Urinary bladder (tissue), 3 donors: ENCODE measurements at regions not wholly inside any gene's neighbourhood (a gene's known extent, or its start where the extent isn't known, plus 50 kb on each side); places are given as distances from the start of the nearest gene placed in this dataset.
"Not testable (repeated sequence)": the region's sequence is repeated elsewhere in the genome, so short reads cannot be mapped to it uniquely, and the experiment has no call there.

ENCODE experiments used
- DNase-seq: peaks from one replicate; pipeline ENCODE4 v3.0.0-alpha.2; 2015; ENCODE audit errors: extremely low spot score
- H3K27ac ChIP-seq: one replicate; pipeline ENCODE4 v1.5.1; 2013; ENCODE audit warnings: low read depth, mild to moderate bottlenecking, moderate library complexity
- H3K36me3 ChIP-seq: one replicate; pipeline ENCODE4 v1.6.1; 2013; ENCODE audit warnings: mild to moderate bottlenecking, moderate library complexity; ENCODE audit not compliant: insufficient read depth
- H3K4me1 ChIP-seq: one replicate; pipeline ENCODE4 v1.6.1; 2013; ENCODE audit warnings: mild to moderate bottlenecking, moderate library complexity; ENCODE audit not compliant: insufficient read depth
- H3K4me3 ChIP-seq: one replicate; pipeline ENCODE4 v1.5.1; 2013; ENCODE audit warnings: low read depth, low read length
- WGBS: extraction: QIAGEN DNeasy Blood & Tissue Kit; methylation state at CpG from one replicate; pipeline ENCODE4 v1.1.7; 2013; 5-methylcytosine and 5-hydroxymethylcytosine counted together
- donor health status: healthy with polysubstance abuse.
- donor health status: healthy.

DNA sequence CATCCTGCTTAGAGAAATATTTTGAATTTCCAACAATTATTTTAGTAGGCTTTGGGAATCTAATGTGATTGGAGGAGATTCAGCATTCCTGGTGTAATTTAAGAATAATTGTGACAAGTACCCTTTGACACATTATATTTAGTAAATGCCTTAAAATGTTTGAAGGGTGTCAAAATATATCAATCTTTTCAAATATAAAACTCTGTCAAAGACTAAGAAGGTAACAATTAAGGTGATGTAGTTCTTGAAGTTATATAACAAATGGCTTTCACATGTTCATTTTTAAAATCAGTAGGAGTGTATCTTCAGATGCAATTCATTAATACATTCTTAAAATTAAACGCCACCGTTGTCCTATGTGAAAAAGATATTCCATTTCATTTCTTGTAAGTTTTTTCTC is 1977.1 kb upstream of the CDH9 start:
- no peak overlapping the region for H3K27ac ChIP-seq
- H3K36me3 ChIP-seq = no peaks in the 10 kb centered on the region
- WGBS = 87% methylated on average over 2 of the region's 2 CpGs
- no peaks in the 10 kb centered on the region for H3K4me1 ChIP-seq
- H3K4me3 ChIP-seq = no peak overlapping the region
- DNase-seq = no peak

- DNase-seq = no peak
- H3K4me3 ChIP-seq = no peak overlapping the region
- no peaks in the 10 kb centered on the region for H3K4me1 ChIP-seq
- no peaks in the 10 kb centered on the region for H3K36me3 ChIP-seq
- WGBS = 58% methylated on average over 3 of the region's 3 CpGs
- no peak overlapping the region for H3K27ac ChIP-seq
Observed at GRCh38 chr5:29005386-29005785, 1967.0 kb upstream of the CDH9 start.

DNA sequence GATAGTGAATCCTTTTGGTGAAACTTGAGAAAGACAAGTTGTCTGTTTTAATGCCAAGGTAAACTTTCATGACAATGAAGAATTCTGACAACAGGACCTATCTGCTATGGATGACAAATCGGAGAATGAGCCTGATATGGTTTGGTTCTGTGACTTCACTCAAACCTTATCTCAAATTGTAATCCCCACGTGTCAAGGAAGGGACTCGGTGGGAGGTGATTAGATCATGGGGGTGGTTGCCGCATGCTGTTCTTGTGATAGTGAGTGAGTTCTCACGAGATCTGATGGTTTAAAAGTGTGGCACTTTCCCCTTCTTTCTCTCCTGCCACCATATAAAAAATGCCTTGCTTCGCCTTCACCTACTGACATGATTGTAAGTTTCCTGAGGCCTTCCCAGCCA is 1964.1 kb upstream of the CDH9 start:
- H3K36me3 ChIP-seq = no peaks in the 10 kb centered on the region
- no peak overlapping the region for H3K4me3 ChIP-seq
- no peak overlapping the region for H3K27ac ChIP-seq
- WGBS = 75% methylated on average over 6 of the region's 6 CpGs
- no peaks in the 10 kb centered on the region for H3K4me1 ChIP-seq
- no peak for DNase-seq

- H3K36me3 ChIP-seq = no peaks in the 10 kb centered on the region
- 85% methylated on average over 3 of the region's 3 CpGs for WGBS
- DNase-seq = no peak
- no peaks in the 10 kb centered on the region for H3K4me1 ChIP-seq
- no peak overlapping the region for H3K27ac ChIP-seq
- no peak overlapping the region for H3K4me3 ChIP-seq
Observed at GRCh38 chr5:29001666-29002065, 1963.3 kb upstream of the CDH9 start.

DNA sequence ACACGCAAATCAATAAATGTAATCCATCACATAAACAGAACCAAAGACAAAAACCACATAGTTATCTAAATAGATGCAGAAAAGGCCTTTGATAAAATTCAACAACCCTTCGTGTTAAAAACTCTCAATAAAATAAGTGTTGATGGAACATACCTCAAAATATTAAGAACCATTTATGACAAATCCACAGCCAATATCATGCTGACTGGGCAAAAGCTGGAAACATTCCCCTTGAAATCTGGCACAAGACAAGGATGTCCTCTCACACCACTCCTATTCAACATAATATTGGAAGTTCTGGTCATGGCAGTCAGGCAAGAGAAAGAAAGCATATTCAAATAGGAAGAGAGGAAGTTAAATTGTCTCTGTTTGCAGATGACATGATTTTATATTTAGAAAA is 1946.3 kb upstream of the CDH9 start:
- H3K4me3 ChIP-seq = no peak overlapping the region
- H3K4me1 ChIP-seq = no peaks in the 10 kb centered on the region
- WGBS = 79% methylated on average over 2 of the region's 2 CpGs
- H3K36me3 ChIP-seq = no peaks in the 10 kb centered on the region
- H3K27ac ChIP-seq = no peak overlapping the region
- DNase-seq = no peak

DNA sequence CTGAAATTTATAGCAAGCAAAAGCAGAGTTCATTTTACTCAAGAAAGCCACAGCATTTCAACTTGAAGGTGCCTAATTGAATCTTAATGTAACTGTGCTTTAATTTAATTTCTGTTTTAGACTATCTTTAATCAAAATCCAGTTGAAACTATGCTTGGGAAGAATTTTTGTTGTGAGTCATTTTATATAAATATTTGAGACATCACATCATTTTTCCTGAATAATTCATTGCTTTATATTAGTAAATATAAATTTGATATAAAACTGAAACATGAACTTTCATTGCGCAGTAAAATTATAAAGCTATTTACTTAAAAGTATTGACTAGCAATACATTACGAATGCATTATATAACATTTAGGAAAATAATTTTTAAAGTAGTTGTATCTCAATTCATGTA is 1937.1 kb upstream of the CDH9 start:
- WGBS = 91% methylated on average over 2 of the region's 2 CpGs
- no peak overlapping the region for H3K4me3 ChIP-seq
- H3K27ac ChIP-seq = no peak overlapping the region
- no peak for DNase-seq
- no peaks in the 10 kb centered on the region for H3K4me1 ChIP-seq
- H3K36me3 ChIP-seq = no peaks in the 10 kb centered on the region

GRCh38 chr5:28967848-28968247 is 1929.5 kb upstream of the CDH9 start:
- H3K36me3 ChIP-seq = no peaks in the 10 kb centered on the region
- H3K27ac ChIP-seq = no peak overlapping the region
- WGBS = 87% methylated on average over 3 of the region's 3 CpGs
- H3K4me3 ChIP-seq = no peak overlapping the region
- no peaks in the 10 kb centered on the region for H3K4me1 ChIP-seq
- no peak for DNase-seq

GRCh38 chr5:28961816-28962215 is 1923.4 kb upstream of the CDH9 start:
- H3K36me3 ChIP-seq = no peaks in the 10 kb centered on the region
- H3K4me1 ChIP-seq = no peaks in the 10 kb centered on the region
- DNase-seq = no peak
- no peak overlapping the region for H3K27ac ChIP-seq
- H3K4me3 ChIP-seq = no peak overlapping the region

DNA sequence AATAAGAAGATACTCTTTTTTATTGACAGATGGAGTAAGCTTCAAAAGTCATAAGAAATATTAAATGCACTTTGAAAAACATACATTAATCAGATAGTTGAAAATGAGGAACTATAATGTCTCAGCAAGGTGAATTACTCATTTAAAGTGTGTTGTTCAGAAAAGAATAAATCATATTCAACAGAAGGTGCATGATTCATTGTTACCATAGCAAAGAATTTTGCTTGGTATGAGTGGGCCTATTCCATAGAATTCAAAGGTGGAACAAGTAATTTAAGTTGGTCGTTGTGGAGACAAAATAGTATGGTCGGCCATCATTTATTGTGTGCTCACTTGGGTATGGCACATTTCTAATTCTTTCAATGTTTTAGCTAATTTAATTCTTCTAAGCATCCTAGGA is 1920.2 kb upstream of the CDH9 start:
- no peak for DNase-seq
- Histone ChIP-seq H3K27ac (no peak overlapping the region), H3K4me3 (no peak overlapping the region), H3K4me1 (no peaks in the 10 kb centered on the region), H3K36me3 (no peaks in the 10 kb centered on the region)
- WGBS = 88% methylated on average over 2 of the region's 2 CpGs

- no peak for DNase-seq
- Histone ChIP-seq H3K36me3 (no peaks in the 10 kb centered on the region), H3K27ac (no peak overlapping the region), H3K4me3 (no peak overlapping the region), H3K4me1 (no peaks in the 10 kb centered on the region)
Observed at GRCh38 chr5:28957450-28957849, 1919.1 kb upstream of the CDH9 start.

DNA sequence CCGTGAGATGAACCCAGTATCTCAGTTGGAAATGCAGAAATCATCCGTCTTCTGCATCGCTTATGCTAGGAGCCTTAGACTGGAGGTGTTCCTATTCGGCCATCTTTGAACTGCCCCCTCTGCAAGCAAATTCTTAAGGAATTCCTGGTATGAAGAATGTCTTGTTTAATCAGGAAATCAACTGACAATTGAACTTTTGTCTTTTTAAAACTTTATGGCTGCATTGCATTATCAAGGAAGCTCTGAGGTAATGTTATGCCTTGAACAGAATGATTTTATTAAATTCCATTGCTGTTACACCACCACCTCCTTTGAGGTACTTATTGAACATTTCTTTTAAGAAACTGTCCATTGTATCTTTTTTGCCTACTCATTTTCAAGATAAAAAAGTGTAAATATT is 1915.7 kb upstream of the CDH9 start:
- H3K36me3 ChIP-seq = no peaks in the 10 kb centered on the region
- no peak overlapping the region for H3K4me3 ChIP-seq
- WGBS = 89% methylated on average over 4 of the region's 4 CpGs
- no peak for DNase-seq
- H3K27ac ChIP-seq = no peak overlapping the region
- no peaks in the 10 kb centered on the region for H3K4me1 ChIP-seq

- H3K27ac ChIP-seq = no peak overlapping the region
- no peaks in the 10 kb centered on the region for H3K4me1 ChIP-seq
- WGBS = 87% methylated on average over 2 of the region's 2 CpGs
- no peak for DNase-seq
- no peaks in the 10 kb centered on the region for H3K36me3 ChIP-seq
- no peak overlapping the region for H3K4me3 ChIP-seq
Observed at GRCh38 chr5:28947865-28948264, 1909.5 kb upstream of the CDH9 start.

DNA sequence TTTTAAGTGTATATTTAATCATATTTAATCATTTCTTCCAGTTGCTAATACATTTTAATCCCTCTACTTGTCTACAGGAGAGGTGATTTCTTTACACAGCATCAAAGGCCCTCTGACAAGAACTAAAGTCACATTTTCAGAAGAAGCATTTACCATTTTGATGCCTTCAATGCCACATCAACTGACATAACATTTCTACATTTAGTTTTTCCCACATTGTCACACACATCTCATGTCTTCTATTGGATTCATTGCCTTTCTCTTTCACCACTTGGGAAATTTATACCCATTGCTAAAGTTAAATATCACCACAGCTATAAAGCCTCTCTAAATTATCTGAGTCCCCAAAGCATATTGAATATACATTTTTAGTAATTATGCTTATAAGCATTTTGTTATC is 1907.5 kb upstream of the CDH9 start:
- Histone ChIP-seq H3K27ac (no peak overlapping the region), H3K36me3 (no peaks in the 10 kb centered on the region), H3K4me3 (no peak overlapping the region), H3K4me1 (no peaks in the 10 kb centered on the region)
- DNase-seq = no peak

DNA sequence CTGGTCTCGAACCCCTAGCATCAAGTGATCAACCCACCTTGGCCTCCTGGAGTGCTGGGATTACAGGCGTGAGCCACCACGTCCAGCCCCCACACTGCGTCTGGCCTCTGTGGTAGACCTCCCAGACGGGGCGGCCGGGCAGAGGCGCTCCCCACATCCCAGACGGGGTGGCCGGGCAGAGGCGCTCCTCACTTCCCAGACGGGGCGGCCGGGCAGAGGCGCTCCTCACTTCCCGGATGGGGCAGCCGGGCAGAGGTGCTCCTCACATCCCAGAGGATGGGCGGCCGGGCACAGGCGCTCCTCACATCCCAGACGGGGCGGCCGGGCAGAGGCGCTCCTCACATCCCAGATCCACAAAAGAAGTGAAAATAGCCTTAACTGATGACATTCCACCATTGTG is 1891.0 kb upstream of the CDH9 start:
- WGBS = 87% methylated on average over 24 of the region's 24 CpGs
- H3K4me1 ChIP-seq, H3K4me3 ChIP-seq, H3K27ac ChIP-seq, H3K36me3 ChIP-seq, DNase-seq: not testable (repeated sequence)

DNA sequence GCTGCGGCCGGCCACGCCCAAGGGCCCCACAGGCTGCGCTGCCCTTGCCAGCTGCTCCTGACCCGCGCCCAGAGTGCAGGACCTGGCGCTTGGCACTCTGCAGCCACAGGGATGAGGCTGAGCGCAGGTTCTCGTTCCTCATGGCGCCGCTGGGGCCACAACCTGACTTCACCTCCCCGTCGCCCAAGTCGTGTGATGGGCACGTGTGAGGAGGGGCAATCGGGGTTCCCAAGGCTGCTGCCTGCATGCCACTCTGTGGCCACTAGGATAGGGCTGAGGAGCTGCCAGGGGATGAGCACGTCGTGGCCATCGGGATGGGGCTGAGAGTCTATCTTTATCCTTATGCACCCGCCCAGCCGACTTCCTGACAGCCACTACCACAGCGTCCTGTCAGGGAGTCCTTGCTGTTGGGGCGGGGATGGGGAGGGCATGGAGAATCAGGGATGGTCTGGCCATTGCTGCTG is 1890.0 kb upstream of the CDH9 start:
- not testable (repeated sequence) for DNase-seq, H3K4me1 ChIP-seq, H3K27ac ChIP-seq, H3K36me3 ChIP-seq, H3K4me3 ChIP-seq
- WGBS = 75% methylated on average over 23 of the region's 23 CpGs
